PC-9 (cell line): ENCODE measurements at regions not wholly inside any gene's neighbourhood (a gene's known extent, or its start where the extent isn't known, plus 50 kb on each side); places are given as distances from the start of the nearest gene placed in this dataset.

Source experiments
- EZH2 ChIP-seq: fragments of 200-600 bp; sonication (generic); IDR thresholded peaks from 2 replicates; pipeline ENCODE4 v1.8.0; 2017; ENCODE audit warnings: antibody characterized with exemption, low read depth
- TF ChIP-seq, protein P1 (sequence below): fragments of 200-600 bp; sonication (generic); conservative IDR thresholded peaks from 2 replicates; pipeline ENCODE4 v1.6.1; 2017; ENCODE audit warnings: mixed run types, antibody characterized with exemption, mild to moderate bottlenecking, moderate library complexity

DNA sequence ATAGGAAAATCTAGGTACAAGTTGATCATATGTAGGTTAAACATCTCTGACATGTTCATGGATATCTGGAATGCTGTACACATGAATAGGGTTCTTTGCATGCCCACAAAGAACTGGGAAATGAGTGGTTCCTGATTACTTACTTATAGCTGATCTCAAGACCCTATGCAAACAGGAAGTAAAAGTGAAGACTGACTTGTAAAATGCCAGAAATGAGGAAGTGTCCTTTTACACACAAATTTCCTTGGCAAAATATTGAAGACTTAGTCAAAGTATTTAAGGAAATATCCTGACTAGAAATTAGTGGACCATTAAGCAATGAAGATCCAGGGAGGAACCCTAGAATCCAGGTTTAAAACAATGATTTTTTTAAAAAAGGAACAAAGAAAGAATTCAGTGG, 203.7 kb upstream of the DLGAP1 start:
- TF ChIP-seq, protein P1, sequence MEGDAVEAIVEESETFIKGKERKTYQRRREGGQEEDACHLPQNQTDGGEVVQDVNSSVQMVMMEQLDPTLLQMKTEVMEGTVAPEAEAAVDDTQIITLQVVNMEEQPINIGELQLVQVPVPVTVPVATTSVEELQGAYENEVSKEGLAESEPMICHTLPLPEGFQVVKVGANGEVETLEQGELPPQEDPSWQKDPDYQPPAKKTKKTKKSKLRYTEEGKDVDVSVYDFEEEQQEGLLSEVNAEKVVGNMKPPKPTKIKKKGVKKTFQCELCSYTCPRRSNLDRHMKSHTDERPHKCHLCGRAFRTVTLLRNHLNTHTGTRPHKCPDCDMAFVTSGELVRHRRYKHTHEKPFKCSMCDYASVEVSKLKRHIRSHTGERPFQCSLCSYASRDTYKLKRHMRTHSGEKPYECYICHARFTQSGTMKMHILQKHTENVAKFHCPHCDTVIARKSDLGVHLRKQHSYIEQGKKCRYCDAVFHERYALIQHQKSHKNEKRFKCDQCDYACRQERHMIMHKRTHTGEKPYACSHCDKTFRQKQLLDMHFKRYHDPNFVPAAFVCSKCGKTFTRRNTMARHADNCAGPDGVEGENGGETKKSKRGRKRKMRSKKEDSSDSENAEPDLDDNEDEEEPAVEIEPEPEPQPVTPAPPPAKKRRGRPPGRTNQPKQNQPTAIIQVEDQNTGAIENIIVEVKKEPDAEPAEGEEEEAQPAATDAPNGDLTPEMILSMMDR: no peak
- no peak for TF ChIP-seq EZH2
